ENCODE measurements at regions not wholly inside any gene's neighbourhood (a gene's known extent, or its start where the extent isn't known, plus 50 kb on each side); places are given as distances from the start of the nearest gene placed in this dataset.

DNA sequence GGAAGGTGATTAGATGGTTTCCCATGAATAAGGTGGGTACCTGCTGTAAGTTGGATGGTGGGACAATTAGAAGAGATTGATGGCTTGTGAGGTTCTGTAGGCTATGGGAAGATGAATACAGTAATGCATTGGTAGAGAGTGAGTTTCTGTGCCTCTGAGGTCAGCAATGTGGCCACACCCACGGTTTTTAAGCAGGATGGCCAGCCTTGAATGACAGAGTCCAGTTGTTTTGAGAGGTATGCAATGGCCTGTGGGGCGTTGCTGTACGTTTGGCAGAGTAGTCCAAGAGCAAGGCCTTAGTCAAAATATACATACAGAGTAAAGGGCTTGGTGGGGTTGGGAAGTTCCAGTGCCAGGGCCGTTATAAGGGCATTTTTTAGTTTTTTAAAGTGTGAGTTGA, 235.6 kb upstream of the C9orf72 start:
- Histone ChIP-seq H3K36me3 (ENCODE audit: control insufficient read depth, insufficient read depth, low read length) (no peaks in the 10 kb centered on the region), H3K9me3 (ENCODE audit: control insufficient read depth, insufficient read depth, low read depth, low read length) (no peaks in the 10 kb centered on the region), H3K4me1 (ENCODE audit: control insufficient read depth, insufficient read depth, low read length) (no peaks in the 10 kb centered on the region), H3K27ac (ENCODE audit: low read length) (no peak overlapping the region), H3K4me3 (ENCODE audit: low read depth in 2 of 2, low read length in 2 of 2) (no peak overlapping the region), H3K27me3 (ENCODE audit: control insufficient read depth, insufficient read depth, low read length) (no peaks in the 10 kb centered on the region)
- no TSS peak for BruUV-seq (replicated peaks)
- ATAC-seq (no peak), DNase-seq (ENCODE audit: low read depth, low spot score) (no peak)
- in situ Hi-C loops (cut with HindIII; ENCODE audit: low pct_unique_long_range_greater_than_20kb, low sequenced_read_pairs) (no loop called here), intact Hi-C loops (cut with micrococcal nuclease; ENCODE audit: unreplicated experiment) (no loop called here)
- ChIA-PET POLR2A (no interaction called here), CTCF (no interaction called here)
- no peak for TF ChIP-seq TCF7L2 (IDR thresholded peaks at IDR 0.05; ENCODE audit: low read depth, low read length)
- TF ChIP-seq POLR2AphosphoS5 (IDR thresholded peaks at IDR 0.05; ENCODE audit: low read depth, low read length), result no peak
- TF ChIP-seq, protein P1, sequence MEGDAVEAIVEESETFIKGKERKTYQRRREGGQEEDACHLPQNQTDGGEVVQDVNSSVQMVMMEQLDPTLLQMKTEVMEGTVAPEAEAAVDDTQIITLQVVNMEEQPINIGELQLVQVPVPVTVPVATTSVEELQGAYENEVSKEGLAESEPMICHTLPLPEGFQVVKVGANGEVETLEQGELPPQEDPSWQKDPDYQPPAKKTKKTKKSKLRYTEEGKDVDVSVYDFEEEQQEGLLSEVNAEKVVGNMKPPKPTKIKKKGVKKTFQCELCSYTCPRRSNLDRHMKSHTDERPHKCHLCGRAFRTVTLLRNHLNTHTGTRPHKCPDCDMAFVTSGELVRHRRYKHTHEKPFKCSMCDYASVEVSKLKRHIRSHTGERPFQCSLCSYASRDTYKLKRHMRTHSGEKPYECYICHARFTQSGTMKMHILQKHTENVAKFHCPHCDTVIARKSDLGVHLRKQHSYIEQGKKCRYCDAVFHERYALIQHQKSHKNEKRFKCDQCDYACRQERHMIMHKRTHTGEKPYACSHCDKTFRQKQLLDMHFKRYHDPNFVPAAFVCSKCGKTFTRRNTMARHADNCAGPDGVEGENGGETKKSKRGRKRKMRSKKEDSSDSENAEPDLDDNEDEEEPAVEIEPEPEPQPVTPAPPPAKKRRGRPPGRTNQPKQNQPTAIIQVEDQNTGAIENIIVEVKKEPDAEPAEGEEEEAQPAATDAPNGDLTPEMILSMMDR (IDR thresholded peaks at IDR 0.05), result no peak
- TF ChIP-seq, protein P2, sequence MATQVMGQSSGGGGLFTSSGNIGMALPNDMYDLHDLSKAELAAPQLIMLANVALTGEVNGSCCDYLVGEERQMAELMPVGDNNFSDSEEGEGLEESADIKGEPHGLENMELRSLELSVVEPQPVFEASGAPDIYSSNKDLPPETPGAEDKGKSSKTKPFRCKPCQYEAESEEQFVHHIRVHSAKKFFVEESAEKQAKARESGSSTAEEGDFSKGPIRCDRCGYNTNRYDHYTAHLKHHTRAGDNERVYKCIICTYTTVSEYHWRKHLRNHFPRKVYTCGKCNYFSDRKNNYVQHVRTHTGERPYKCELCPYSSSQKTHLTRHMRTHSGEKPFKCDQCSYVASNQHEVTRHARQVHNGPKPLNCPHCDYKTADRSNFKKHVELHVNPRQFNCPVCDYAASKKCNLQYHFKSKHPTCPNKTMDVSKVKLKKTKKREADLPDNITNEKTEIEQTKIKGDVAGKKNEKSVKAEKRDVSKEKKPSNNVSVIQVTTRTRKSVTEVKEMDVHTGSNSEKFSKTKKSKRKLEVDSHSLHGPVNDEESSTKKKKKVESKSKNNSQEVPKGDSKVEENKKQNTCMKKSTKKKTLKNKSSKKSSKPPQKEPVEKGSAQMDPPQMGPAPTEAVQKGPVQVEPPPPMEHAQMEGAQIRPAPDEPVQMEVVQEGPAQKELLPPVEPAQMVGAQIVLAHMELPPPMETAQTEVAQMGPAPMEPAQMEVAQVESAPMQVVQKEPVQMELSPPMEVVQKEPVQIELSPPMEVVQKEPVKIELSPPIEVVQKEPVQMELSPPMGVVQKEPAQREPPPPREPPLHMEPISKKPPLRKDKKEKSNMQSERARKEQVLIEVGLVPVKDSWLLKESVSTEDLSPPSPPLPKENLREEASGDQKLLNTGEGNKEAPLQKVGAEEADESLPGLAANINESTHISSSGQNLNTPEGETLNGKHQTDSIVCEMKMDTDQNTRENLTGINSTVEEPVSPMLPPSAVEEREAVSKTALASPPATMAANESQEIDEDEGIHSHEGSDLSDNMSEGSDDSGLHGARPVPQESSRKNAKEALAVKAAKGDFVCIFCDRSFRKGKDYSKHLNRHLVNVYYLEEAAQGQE (IDR thresholded peaks at IDR 0.05; ENCODE audit: insufficient read depth in 1 of 2, low read depth in 2 of 2, low read length in 1 of 2), result no peak
- TF ChIP-seq SIN3A (IDR thresholded peaks at IDR 0.05; ENCODE audit: borderline replicate concordance, insufficient read depth, low read depth, low read length), result no peak

DNA sequence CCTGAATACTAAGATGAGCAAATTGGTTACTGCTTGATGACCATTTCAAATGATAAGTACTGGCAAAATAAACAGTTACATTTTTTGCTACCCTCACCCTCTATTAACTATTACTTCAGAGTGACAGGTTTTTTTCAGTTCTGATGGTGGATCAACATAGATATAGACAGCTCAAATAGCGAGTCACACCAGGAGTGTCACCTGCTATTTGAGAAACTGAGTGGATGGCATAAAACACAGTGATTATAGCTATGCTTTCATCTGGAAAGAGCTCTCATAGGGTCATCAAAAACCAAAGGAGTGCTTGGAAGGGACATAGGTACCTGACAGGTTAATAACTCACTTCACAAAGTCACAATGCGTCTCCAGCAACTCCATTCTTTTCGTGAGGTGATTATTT, 244.5 kb upstream of the C9orf72 start:
- ATAC-seq (no peak), DNase-seq (ENCODE audit: low read depth, low spot score) (no peak)
- Histone ChIP-seq H3K4me1 (ENCODE audit: control insufficient read depth, insufficient read depth, low read length) (no peaks in the 10 kb centered on the region), H3K27me3 (ENCODE audit: control insufficient read depth, insufficient read depth, low read length) (no peaks in the 10 kb centered on the region), H3K27ac (ENCODE audit: low read length) (no peak overlapping the region), H3K4me3 (ENCODE audit: low read depth in 2 of 2, low read length in 2 of 2) (no peak overlapping the region), H3K36me3 (ENCODE audit: control insufficient read depth, insufficient read depth, low read length) (no peaks in the 10 kb centered on the region), H3K9me3 (ENCODE audit: control insufficient read depth, insufficient read depth, low read depth, low read length) (no peaks in the 10 kb centered on the region)
- in situ Hi-C loops (cut with HindIII; ENCODE audit: low pct_unique_long_range_greater_than_20kb, low sequenced_read_pairs), result no loop called here
- CTCF ChIA-PET, result no interaction called here
- no TSS peak for BruUV-seq (replicated peaks)
- POLR2A ChIA-PET, result no interaction called here
- TF ChIP-seq, protein P1 (IDR thresholded peaks at IDR 0.05), result no peak
- TF ChIP-seq TCF7L2 (IDR thresholded peaks at IDR 0.05; ENCODE audit: low read depth, low read length) (no peak), SIN3A (IDR thresholded peaks at IDR 0.05; ENCODE audit: borderline replicate concordance, insufficient read depth, low read depth, low read length) (no peak), POLR2AphosphoS5 (IDR thresholded peaks at IDR 0.05; ENCODE audit: low read depth, low read length) (no peak)
- TF ChIP-seq, protein P2 (IDR thresholded peaks at IDR 0.05; ENCODE audit: insufficient read depth in 1 of 2, low read depth in 2 of 2, low read length in 1 of 2), result no peak
- intact Hi-C loops (cut with micrococcal nuclease; ENCODE audit: unreplicated experiment), result no loop called here
